ENCODE measurements at regions not wholly inside any gene's neighbourhood (a gene's known extent, or its start where the extent isn't known, plus 50 kb on each side); places are given as distances from the start of the nearest gene placed in this dataset.
"Not testable (repeated sequence)": the region's sequence is repeated elsewhere in the genome, so short reads cannot be mapped to it uniquely, and the experiment has no call there.

GRCh38 chr3:118244761-118245160, 789.9 kb downstream of the IGSF11 start:
- no peak for ATAC-seq
- TF ChIP-seq EP300 (IDR thresholded peaks at IDR 0.05) (no peak), POLR2AphosphoS5 (IDR thresholded peaks at IDR 0.05) (no peak), POLR2A (IDR thresholded peaks at IDR 0.05) (no peak), CTCF (IDR thresholded peaks at IDR 0.05) (no peak)
- no peaks in the 10 kb centered on the region for H3K27me3 ChIP-seq
- WGBS, 2 donors (ENCODE audit: low coverage in 1 of 2) = 72% methylated on average over 3 of the region's 3 CpGs; no CpG with 5 or more reads in 1 of the 2 donors
- no peaks in the 10 kb centered on the region for H3K4me1 ChIP-seq
- H3K9me3 ChIP-seq = no peaks in the 10 kb centered on the region
- no peak overlapping the region for H3K4me3 ChIP-seq
- no peak overlapping the region for H3K27ac ChIP-seq
- H3K36me3 ChIP-seq = no peaks in the 10 kb centered on the region

GRCh38 chr3:118245312-118245711, 789.3 kb downstream of the IGSF11 start:
- no peaks in the 10 kb centered on the region for H3K27me3 ChIP-seq
- no peaks in the 10 kb centered on the region for H3K36me3 ChIP-seq
- ATAC-seq = no peak
- no peak for TF ChIP-seq EP300 (IDR thresholded peaks at IDR 0.05)
- TF ChIP-seq CTCF (IDR thresholded peaks at IDR 0.05) = no peak
- no peak for TF ChIP-seq POLR2AphosphoS5 (IDR thresholded peaks at IDR 0.05)
- TF ChIP-seq POLR2A (IDR thresholded peaks at IDR 0.05) = no peak
- WGBS, 2 donors (ENCODE audit: low coverage in 1 of 2) = 76 to 85% methylated on average over 4 to 5 of the region's 5 CpGs
- no peaks in the 10 kb centered on the region for H3K9me3 ChIP-seq
- no peak overlapping the region for H3K4me3 ChIP-seq
- H3K27ac ChIP-seq = no peak overlapping the region
- H3K4me1 ChIP-seq = no peaks in the 10 kb centered on the region

- H3K9me3 ChIP-seq, ATAC-seq, H3K36me3 ChIP-seq, H3K4me3 ChIP-seq, H3K4me1 ChIP-seq, H3K27ac ChIP-seq, H3K27me3 ChIP-seq: not testable (repeated sequence)
- 60 to 100% methylated on average over 1 of the region's 1 CpG for WGBS, 2 donors (ENCODE audit: low coverage in 1 of 2)
Observed at GRCh38 chr3:118258850-118259249, 775.8 kb downstream of the IGSF11 start.

GRCh38 chr3:118262800-118263402, 771.7 kb downstream of the IGSF11 start:
- no peaks in the 10 kb centered on the region for H3K4me1 ChIP-seq
- no peaks in the 10 kb centered on the region for H3K36me3 ChIP-seq
- ATAC-seq = no peak
- WGBS, 2 donors (ENCODE audit: low coverage in 1 of 2) = 80 to 81% methylated on average over 4 to 5 of the region's 5 CpGs
- H3K27me3 ChIP-seq = no peaks in the 10 kb centered on the region
- H3K9me3 ChIP-seq = peaks cover 0 to 14% (median 0%) of the 10 kb centered on the region in 3 donors
- no peak overlapping the region for H3K4me3 ChIP-seq
- no peak overlapping the region for H3K27ac ChIP-seq
- TF ChIP-seq POLR2AphosphoS5 (IDR thresholded peaks at IDR 0.05) = no peak
- TF ChIP-seq EP300 (IDR thresholded peaks at IDR 0.05) = no peak

GRCh38 chr3:118267588-118267987, 767.1 kb downstream of the IGSF11 start:
- Histone ChIP-seq H3K4me3 (no peak overlapping the region), H3K27me3 (no peaks in the 10 kb centered on the region), H3K36me3 (no peaks in the 10 kb centered on the region), H3K4me1 (no peaks in the 10 kb centered on the region), H3K9me3 (peaks cover 0 to 4% (median 0%) of the 10 kb centered on the region in 3 donors), H3K27ac (no peak overlapping the region)
- 54 to 70% methylated on average over 3 of the region's 3 CpGs for WGBS, 2 donors (ENCODE audit: low coverage in 1 of 2)
- TF ChIP-seq POLR2A (IDR thresholded peaks at IDR 0.05) (no peak), POLR2AphosphoS5 (IDR thresholded peaks at IDR 0.05) (no peak), EP300 (IDR thresholded peaks at IDR 0.05) (no peak), CTCF (IDR thresholded peaks at IDR 0.05) (no peak)
- no peak for ATAC-seq

GRCh38 chr3:118269537-118270125, 765.0 kb downstream of the IGSF11 start:
- no peak overlapping the region for H3K4me3 ChIP-seq
- H3K36me3 ChIP-seq = no peaks in the 10 kb centered on the region
- no peak overlapping the region for H3K27ac ChIP-seq
- 64% methylated on average over 4 of the region's 38 CpGs; no CpG with 5 or more reads in 1 of the 2 donors for WGBS, 2 donors (ENCODE audit: low coverage in 1 of 2)
- H3K27me3 ChIP-seq = no peaks in the 10 kb centered on the region
- no peaks in the 10 kb centered on the region for H3K4me1 ChIP-seq
- TF ChIP-seq POLR2AphosphoS5 (IDR thresholded peaks at IDR 0.05) = no peak
- no peak for TF ChIP-seq CTCF (IDR thresholded peaks at IDR 0.05)
- TF ChIP-seq EP300 (IDR thresholded peaks at IDR 0.05) = no peak
- TF ChIP-seq POLR2A (IDR thresholded peaks at IDR 0.05) = no peak
- peaks cover 0 to 4% (median 0%) of the 10 kb centered on the region in 3 donors for H3K9me3 ChIP-seq
- ATAC-seq = no peak
